ENCODE measurements at regions not wholly inside any gene's neighbourhood (a gene's known extent, or its start where the extent isn't known, plus 50 kb on each side); places are given as distances from the start of the nearest gene placed in this dataset.

- TF ChIP-seq, protein P1, sequence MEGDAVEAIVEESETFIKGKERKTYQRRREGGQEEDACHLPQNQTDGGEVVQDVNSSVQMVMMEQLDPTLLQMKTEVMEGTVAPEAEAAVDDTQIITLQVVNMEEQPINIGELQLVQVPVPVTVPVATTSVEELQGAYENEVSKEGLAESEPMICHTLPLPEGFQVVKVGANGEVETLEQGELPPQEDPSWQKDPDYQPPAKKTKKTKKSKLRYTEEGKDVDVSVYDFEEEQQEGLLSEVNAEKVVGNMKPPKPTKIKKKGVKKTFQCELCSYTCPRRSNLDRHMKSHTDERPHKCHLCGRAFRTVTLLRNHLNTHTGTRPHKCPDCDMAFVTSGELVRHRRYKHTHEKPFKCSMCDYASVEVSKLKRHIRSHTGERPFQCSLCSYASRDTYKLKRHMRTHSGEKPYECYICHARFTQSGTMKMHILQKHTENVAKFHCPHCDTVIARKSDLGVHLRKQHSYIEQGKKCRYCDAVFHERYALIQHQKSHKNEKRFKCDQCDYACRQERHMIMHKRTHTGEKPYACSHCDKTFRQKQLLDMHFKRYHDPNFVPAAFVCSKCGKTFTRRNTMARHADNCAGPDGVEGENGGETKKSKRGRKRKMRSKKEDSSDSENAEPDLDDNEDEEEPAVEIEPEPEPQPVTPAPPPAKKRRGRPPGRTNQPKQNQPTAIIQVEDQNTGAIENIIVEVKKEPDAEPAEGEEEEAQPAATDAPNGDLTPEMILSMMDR (IDR thresholded peaks at IDR 0.05; ENCODE audit: low read length): no peak
- TF ChIP-seq EZH2 (IDR thresholded peaks at IDR 0.05; ENCODE audit: borderline replicate concordance, low read length): no peak
Observed at GRCh38 chr21:43320526-43320925, 106.4 kb downstream of the SIK1 start.
